ENCODE measurements at regions not wholly inside any gene's neighbourhood (a gene's known extent, or its start where the extent isn't known, plus 50 kb on each side); places are given as distances from the start of the nearest gene placed in this dataset.

- in situ Hi-C loops (cut with MboI; ENCODE audit: low sequenced_read_pairs), result no loop called here
- Histone ChIP-seq H3K56ac (ENCODE audit: extremely low read depth, insufficient read depth, low read length) (no peak overlapping the region), H3K79me1 (ENCODE audit: low read depth in 1 of 2, low read length in 2 of 2) (no peaks in the 10 kb centered on the region), H2AK9ac (replicated peaks; ENCODE audit: low read depth, low read length, poor library complexity) (no peak overlapping the region), H3K4me3 (ENCODE audit: insufficient read depth, low read depth, low read length) (no peak overlapping the region), H2BK5ac (ENCODE audit: low read depth, low read length, poor library complexity, severe bottlenecking) (no peak overlapping the region), H3K27ac (ENCODE audit: insufficient read depth, low read length) (no peak overlapping the region), H3K9me3 (ENCODE audit: control insufficient read depth, insufficient read depth, low read length) (no peaks in the 10 kb centered on the region), H3K4me2 (ENCODE audit: low read depth, low read length) (no peak overlapping the region), H3K23ac (ENCODE audit: low read depth, low read length) (no peak overlapping the region), H2AFZ (replicated peaks; ENCODE audit: low read length, poor library complexity) (no peak overlapping the region), H3K4me1 (ENCODE audit: control insufficient read depth, insufficient read depth, low read length) (peaks cover 16% of the 10 kb centered on the region), H4K20me1 (ENCODE audit: insufficient read depth, low read length) (no peaks in the 10 kb centered on the region), H3K4ac (ENCODE audit: low read depth, low read length) (no peak overlapping the region), H3K18ac (ENCODE audit: low read depth, low read length) (no peak overlapping the region), H2AK5ac (ENCODE audit: low read depth, low read length) (no peak overlapping the region), H4K91ac (ENCODE audit: insufficient read depth, low read depth, low read length) (no peak overlapping the region), H3K36me3 (ENCODE audit: control insufficient read depth, insufficient read depth, low read length) (no peaks in the 10 kb centered on the region), H3K14ac (replicated peaks; ENCODE audit: low read depth, low read length) (no peak overlapping the region), H3K9ac (ENCODE audit: low read depth, low read length) (no peak overlapping the region), H3K9me1 (ENCODE audit: insufficient read depth, low read length) (peaks cover 4% of the 10 kb centered on the region), H2BK120ac (ENCODE audit: low read depth, low read length) (no peak overlapping the region), H4K8ac (ENCODE audit: low read depth in 2 of 2, low read length in 2 of 2) (no peak overlapping the region), H2BK20ac (ENCODE audit: low read depth, low read length) (no peak overlapping the region), H2BK15ac (ENCODE audit: low read depth, low read length) (no peak overlapping the region), H4K5ac (ENCODE audit: low read depth, low read length) (no peak overlapping the region), H3K27me3 (ENCODE audit: control insufficient read depth, insufficient read depth, low read length) (no peaks in the 10 kb centered on the region)
- CTCF ChIA-PET, result no interaction called here
- no peak for DNase-seq
- no TSS peak for BruUV-seq (replicated peaks)
- WGBS, 2 experiments (ENCODE audit: extremely low coverage in 2 of 2, insufficient read length in 1 of 2), result no CpG with 5 or more reads among the region's 2 CpGs
- dilution Hi-C loops (cut with HindIII; ENCODE audit: low sequenced_read_pairs, unreplicated experiment), result no loop called here
- no peak for ATAC-seq (ENCODE audit: low read depth)
- no peak for TF ChIP-seq MAFK (IDR thresholded peaks at IDR 0.05; ENCODE audit: low read depth, low read length)
- no peak for TF ChIP-seq SMC3 (IDR thresholded peaks at IDR 0.05; ENCODE audit: low read depth, low read length)
- no peak for TF ChIP-seq MXI1 (IDR thresholded peaks at IDR 0.05; ENCODE audit: borderline replicate concordance, low read depth, low read length)
- POLR2A ChIA-PET (ENCODE audit: unreplicated experiment), result no interaction called here
- intact Hi-C loops (cut with micrococcal nuclease), result no loop called here
Observed at GRCh38 chr5:111972080-111972479, 215.1 kb upstream of the NREP start.
